ENCODE measurements at regions not wholly inside any gene's neighbourhood (a gene's known extent, or its start where the extent isn't known, plus 50 kb on each side); places are given as distances from the start of the nearest gene placed in this dataset.

DNA sequence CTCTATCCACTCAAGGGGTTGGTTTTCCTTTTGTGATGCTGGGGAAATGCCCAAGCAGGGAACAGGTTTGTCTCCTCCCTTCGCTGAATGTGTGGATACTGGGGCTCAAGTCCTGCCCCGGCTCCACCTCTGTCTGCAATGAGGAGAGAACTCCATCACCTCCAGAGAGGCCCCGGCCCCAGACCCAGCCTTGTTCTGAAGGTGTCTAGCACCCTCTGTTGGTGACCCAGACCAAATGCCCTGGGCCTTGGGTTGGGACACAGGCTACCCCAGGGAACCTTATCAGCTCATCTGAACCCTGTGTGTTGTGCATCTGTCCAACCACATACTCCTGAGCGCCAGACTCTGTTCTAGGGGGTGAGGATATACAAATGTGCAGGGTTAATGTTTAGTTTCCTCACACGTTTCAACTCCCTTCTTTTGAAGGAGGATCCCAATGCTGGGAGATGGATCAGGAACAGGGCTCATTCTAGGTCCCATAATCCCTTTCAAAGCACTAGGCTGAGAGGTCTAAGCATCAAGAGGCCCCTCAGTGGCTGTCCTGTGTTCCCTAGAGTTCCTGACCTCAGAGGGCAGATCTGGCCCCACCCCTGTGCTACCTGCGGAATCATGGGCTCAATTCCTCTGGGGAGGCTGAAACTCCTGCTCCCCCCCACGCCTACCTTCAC lies 112.5 kb upstream of the SLC7A1 start:
- peaks cover 5% of the 10 kb centered on the region for H3K4me1 ChIP-seq (ENCODE audit: control insufficient read depth, extremely low read depth, insufficient read depth, low read length)
- H2AFZ ChIP-seq (ENCODE audit: low read depth, low read length): no peak overlapping the region
- intact Hi-C loops (cut with micrococcal nuclease) (loop anchor here (1.0 kb wide), 3 partner anchors 113 to 236 kb away; partner anchors contain the start of gene SLC7A1), dilution Hi-C loops (cut with MboI; ENCODE audit: extremely low pct_ligation_motif_present, low sequenced_read_pairs) (loop anchor here (25.0 kb wide), 1 partner anchor 246 kb away; no protein-coding TSS in a partner anchor)
- H3K9ac ChIP-seq (replicated peaks; ENCODE audit: extremely low read depth, insufficient read depth, low read length): no peak overlapping the region
- no peaks in the 10 kb centered on the region for H4K20me1 ChIP-seq (replicated peaks; ENCODE audit: control insufficient read depth, extremely low read depth, insufficient read depth, low read length)
- FAIRE-seq (peak; percentile 75), DNase-seq (ENCODE audit: low read depth, low spot score) (peak; percentile 46)
- peaks cover 11 to 14% of the 10 kb centered on the region in 2 experiments for H3K27me3 ChIP-seq (ENCODE audit: control insufficient read depth in 2 of 2, insufficient read depth in 2 of 2, low read length in 2 of 2)
- TF ChIP-seq GATA2 (IDR thresholded peaks at IDR 0.05; ENCODE audit: insufficient read depth, insufficient read length, low read depth, low read length) (peak; percentile 49), FOS (IDR thresholded peaks at IDR 0.05; ENCODE audit: borderline replicate concordance, insufficient read depth, low read length) (no peak), EZH2 (IDR thresholded peaks at IDR 0.05; ENCODE audit: borderline replicate concordance, low read depth, low read length, severe bottlenecking) (no peak), POLR2AphosphoS5 (IDR thresholded peaks at IDR 0.05; ENCODE audit: insufficient read depth, low read depth, low read length) (no peak), POLR2A (IDR thresholded peaks at IDR 0.05; ENCODE audit: low read depth, low read length) (no peak), JUN (IDR thresholded peaks at IDR 0.05; ENCODE audit: borderline replicate concordance, insufficient read depth, insufficient read length, low read depth) (no peak), MYC (IDR thresholded peaks at IDR 0.05; ENCODE audit: low read depth, low read length) (no peak)
- TF ChIP-seq, protein P1, sequence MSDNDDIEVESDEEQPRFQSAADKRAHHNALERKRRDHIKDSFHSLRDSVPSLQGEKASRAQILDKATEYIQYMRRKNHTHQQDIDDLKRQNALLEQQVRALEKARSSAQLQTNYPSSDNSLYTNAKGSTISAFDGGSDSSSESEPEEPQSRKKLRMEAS (IDR thresholded peaks at IDR 0.05; ENCODE audit: insufficient read depth, insufficient read length): no peak
- TF ChIP-seq, protein P2, sequence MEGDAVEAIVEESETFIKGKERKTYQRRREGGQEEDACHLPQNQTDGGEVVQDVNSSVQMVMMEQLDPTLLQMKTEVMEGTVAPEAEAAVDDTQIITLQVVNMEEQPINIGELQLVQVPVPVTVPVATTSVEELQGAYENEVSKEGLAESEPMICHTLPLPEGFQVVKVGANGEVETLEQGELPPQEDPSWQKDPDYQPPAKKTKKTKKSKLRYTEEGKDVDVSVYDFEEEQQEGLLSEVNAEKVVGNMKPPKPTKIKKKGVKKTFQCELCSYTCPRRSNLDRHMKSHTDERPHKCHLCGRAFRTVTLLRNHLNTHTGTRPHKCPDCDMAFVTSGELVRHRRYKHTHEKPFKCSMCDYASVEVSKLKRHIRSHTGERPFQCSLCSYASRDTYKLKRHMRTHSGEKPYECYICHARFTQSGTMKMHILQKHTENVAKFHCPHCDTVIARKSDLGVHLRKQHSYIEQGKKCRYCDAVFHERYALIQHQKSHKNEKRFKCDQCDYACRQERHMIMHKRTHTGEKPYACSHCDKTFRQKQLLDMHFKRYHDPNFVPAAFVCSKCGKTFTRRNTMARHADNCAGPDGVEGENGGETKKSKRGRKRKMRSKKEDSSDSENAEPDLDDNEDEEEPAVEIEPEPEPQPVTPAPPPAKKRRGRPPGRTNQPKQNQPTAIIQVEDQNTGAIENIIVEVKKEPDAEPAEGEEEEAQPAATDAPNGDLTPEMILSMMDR (IDR thresholded peaks at IDR 0.05; ENCODE audit: extremely low read depth in 1 of 2, insufficient read depth in 1 of 2, low read depth in 1 of 2, low read length in 2 of 2): peak; percentile 80 to 89
- POLR2A ChIA-PET: interaction anchor here (1.4 kb wide), 1 partner anchor 199 kb away, joined by 4 read pairs; no protein-coding TSS in a partner anchor
- no peak overlapping the region for H3K27ac ChIP-seq (ENCODE audit: insufficient read depth, low read depth, low read length)
- H3K9me3 ChIP-seq (replicated peaks; ENCODE audit: control insufficient read depth, insufficient read depth, low read length): no peaks in the 10 kb centered on the region
- no peaks in the 10 kb centered on the region for H3K36me3 ChIP-seq (ENCODE audit: control insufficient read depth in 2 of 2, extremely low read depth in 1 of 2, insufficient read depth in 2 of 2, low read length in 2 of 2)
- no peak overlapping the region for H3K4me3 ChIP-seq (replicated peaks in 1 of 3; ENCODE audit: insufficient read depth in 1 of 3, low read depth in 1 of 3, low read length in 3 of 3)
- H3K9me1 ChIP-seq (replicated peaks; ENCODE audit: control insufficient read depth, extremely low read depth, insufficient read depth, low read length): no peaks in the 10 kb centered on the region
- H3K79me2 ChIP-seq (ENCODE audit: control insufficient read depth, insufficient read depth, low read length): no peaks in the 10 kb centered on the region
- no TSS peak for BruUV-seq (replicated peaks)
- CTCF ChIA-PET: interaction anchor here (0.5 to 10.9 kb wide), 17 partner anchors 63 to 911 kb away, joined by 3 to 301 read pairs (median 4); no protein-coding TSS in a partner anchor
- no peak overlapping the region for H3K4me2 ChIP-seq (ENCODE audit: insufficient read depth, low read length)
